ENCODE measurements at regions not wholly inside any gene's neighbourhood (a gene's known extent, or its start where the extent isn't known, plus 50 kb on each side); places are given as distances from the start of the nearest gene placed in this dataset.

GRCh38 chr12:24078318-24078765, 128.9 kb upstream of the SOX5 start:
- TF ChIP-seq, protein P1, sequence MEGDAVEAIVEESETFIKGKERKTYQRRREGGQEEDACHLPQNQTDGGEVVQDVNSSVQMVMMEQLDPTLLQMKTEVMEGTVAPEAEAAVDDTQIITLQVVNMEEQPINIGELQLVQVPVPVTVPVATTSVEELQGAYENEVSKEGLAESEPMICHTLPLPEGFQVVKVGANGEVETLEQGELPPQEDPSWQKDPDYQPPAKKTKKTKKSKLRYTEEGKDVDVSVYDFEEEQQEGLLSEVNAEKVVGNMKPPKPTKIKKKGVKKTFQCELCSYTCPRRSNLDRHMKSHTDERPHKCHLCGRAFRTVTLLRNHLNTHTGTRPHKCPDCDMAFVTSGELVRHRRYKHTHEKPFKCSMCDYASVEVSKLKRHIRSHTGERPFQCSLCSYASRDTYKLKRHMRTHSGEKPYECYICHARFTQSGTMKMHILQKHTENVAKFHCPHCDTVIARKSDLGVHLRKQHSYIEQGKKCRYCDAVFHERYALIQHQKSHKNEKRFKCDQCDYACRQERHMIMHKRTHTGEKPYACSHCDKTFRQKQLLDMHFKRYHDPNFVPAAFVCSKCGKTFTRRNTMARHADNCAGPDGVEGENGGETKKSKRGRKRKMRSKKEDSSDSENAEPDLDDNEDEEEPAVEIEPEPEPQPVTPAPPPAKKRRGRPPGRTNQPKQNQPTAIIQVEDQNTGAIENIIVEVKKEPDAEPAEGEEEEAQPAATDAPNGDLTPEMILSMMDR (IDR thresholded peaks at IDR 0.05) = no peak
- TF ChIP-seq POLR2A (IDR thresholded peaks at IDR 0.05) = no peak
